Psoas muscle (tissue), 7 donors: ENCODE measurements at regions not wholly inside any gene's neighbourhood (a gene's known extent, or its start where the extent isn't known, plus 50 kb on each side); places are given as distances from the start of the nearest gene placed in this dataset.

Source experiments
- ATAC-seq, 4 donors: fragments of 200-7000 bp; cut with Tn5 transposase; one replicate each; pipeline ENCODE4 v1.9.1; 2020; ENCODE audit warnings: moderate library complexity in 3 of 4, mild to moderate bottlenecking in 2 of 4
- DNase-seq, 2 donors: peaks; one replicate each; pipeline ENCODE4 v3.0.0-alpha.2; 2020
- H3K27ac ChIP-seq: fragments of 200-600 bp; one replicate; pipeline ENCODE4 v1.8.0; 2022
- H3K27me3 ChIP-seq, 3 donors: fragments of 200-600 bp in 1 of 3; one replicate each; pipeline versions ENCODE4 v1.6.1 to v1.8.0; 2013 to 2022; ENCODE audit warnings: low read length in 2 of 3, mild to moderate bottlenecking in 2 of 3, moderate library complexity in 1 of 3; ENCODE audit not compliant: insufficient read depth in 3 of 3
- H3K36me3 ChIP-seq, 2 donors: fragments of 200-600 bp in 1 of 2; one replicate each; pipeline versions ENCODE4 v1.6.1 to v1.8.0; 2013 to 2022; ENCODE audit warnings: low read depth in 1 of 2, mild to moderate bottlenecking in 1 of 2, moderate library complexity in 1 of 2; ENCODE audit not compliant: insufficient read depth in 1 of 2
- H3K4me1 ChIP-seq: fragments of 200-600 bp; one replicate; pipeline ENCODE4 v1.8.0; 2022
- H3K4me3 ChIP-seq: fragments of 200-600 bp; one replicate; pipeline ENCODE4 v1.8.0; 2022; ENCODE audit warnings: mild to moderate bottlenecking
- H3K9me3 ChIP-seq: fragments of 200-600 bp; one replicate; pipeline ENCODE4 v1.8.0; 2022
- WGBS, 3 donors: extraction: QIAGEN DNeasy Blood & Tissue Kit; methylation state at CpG; one replicate each; pipeline versions ENCODE4 v1.1.6 to v1.1.7; 2013; 5-methylcytosine and 5-hydroxymethylcytosine counted together
- intact Hi-C, 2 donors: fragments of 100-400 bp; cut with DNase I; formaldehyde crosslinking; loops; one replicate each; pipeline versions ENCODE4 v1.11.0 to v1.14.2; 2022
- TF ChIP-seq, protein P1 (sequence below): fragments of 200-600 bp; IDR thresholded peaks from one replicate; pipeline ENCODE4 v1.8.0; 2022; ENCODE audit warnings: antibody characterized with exemption
- donor health status: healthy with polysubstance abuse.
- donor health status: DM: no; HTN: no; CAD: no; lungs with moderate emphysema.
- donor health status: Bipolar disorder and iron deficiency.
- donor health status: healthy.
- donor health status: DM: yes; HTN: yes; CAD: no.
- donor health status: DM: no; HTN: no; CAD: no.
- donor health status: DM: yes; HTN: yes; CAD: no.

- intact Hi-C loops = no loop called here
These were observed 844.3 kb upstream of the NR2F2 start for GRCh38 chr15:95486224-95486623.

GRCh38 chr15:95489103-95489502 lies 841.4 kb upstream of the NR2F2 start:
- ATAC-seq = no peak
- intact Hi-C loops = no loop called here
- H3K9me3 ChIP-seq = peaks cover 17% of the 10 kb centered on the region

More at GRCh38 chr15:95486224-95486623, 844.3 kb upstream of the NR2F2 start:
- peaks cover 20% of the 10 kb centered on the region for H3K9me3 ChIP-seq
- H3K4me3 ChIP-seq = no peak overlapping the region
- no peaks in the 10 kb centered on the region for H3K27me3 ChIP-seq
- no peaks in the 10 kb centered on the region for H3K36me3 ChIP-seq
- WGBS, 3 donors = 83 to 92% (median 87%) methylated on average over 5 of the region's 5 CpGs
- DNase-seq (no peak), ATAC-seq (no peak)
- TF ChIP-seq, protein P1, sequence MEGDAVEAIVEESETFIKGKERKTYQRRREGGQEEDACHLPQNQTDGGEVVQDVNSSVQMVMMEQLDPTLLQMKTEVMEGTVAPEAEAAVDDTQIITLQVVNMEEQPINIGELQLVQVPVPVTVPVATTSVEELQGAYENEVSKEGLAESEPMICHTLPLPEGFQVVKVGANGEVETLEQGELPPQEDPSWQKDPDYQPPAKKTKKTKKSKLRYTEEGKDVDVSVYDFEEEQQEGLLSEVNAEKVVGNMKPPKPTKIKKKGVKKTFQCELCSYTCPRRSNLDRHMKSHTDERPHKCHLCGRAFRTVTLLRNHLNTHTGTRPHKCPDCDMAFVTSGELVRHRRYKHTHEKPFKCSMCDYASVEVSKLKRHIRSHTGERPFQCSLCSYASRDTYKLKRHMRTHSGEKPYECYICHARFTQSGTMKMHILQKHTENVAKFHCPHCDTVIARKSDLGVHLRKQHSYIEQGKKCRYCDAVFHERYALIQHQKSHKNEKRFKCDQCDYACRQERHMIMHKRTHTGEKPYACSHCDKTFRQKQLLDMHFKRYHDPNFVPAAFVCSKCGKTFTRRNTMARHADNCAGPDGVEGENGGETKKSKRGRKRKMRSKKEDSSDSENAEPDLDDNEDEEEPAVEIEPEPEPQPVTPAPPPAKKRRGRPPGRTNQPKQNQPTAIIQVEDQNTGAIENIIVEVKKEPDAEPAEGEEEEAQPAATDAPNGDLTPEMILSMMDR = no peak
- no peaks in the 10 kb centered on the region for H3K4me1 ChIP-seq
- H3K27ac ChIP-seq = no peak overlapping the region

GRCh38 chr15:95492388-95493070 lies 838.0 kb upstream of the NR2F2 start:
- Histone ChIP-seq H3K36me3 (no peaks in the 10 kb centered on the region), H3K27me3 (peaks cover 0 to 4% (median 1%) of the 10 kb centered on the region in 3 donors), H3K4me1 (no peaks in the 10 kb centered on the region), H3K4me3 (no peak overlapping the region), H3K9me3 (no peaks in the 10 kb centered on the region), H3K27ac (no peak overlapping the region)
- intact Hi-C loops = no loop called here
- 76 to 85% (median 82%) methylated on average over 5 of the region's 5 CpGs for WGBS, 3 donors
- no peak for DNase-seq
- TF ChIP-seq, protein P1 = no peak
- ATAC-seq = no peak

More at GRCh38 chr15:95489103-95489502, 841.4 kb upstream of the NR2F2 start:
- DNase-seq = no peak
- no peak overlapping the region for H3K4me3 ChIP-seq
- H3K36me3 ChIP-seq = no peaks in the 10 kb centered on the region
- H3K4me1 ChIP-seq = no peaks in the 10 kb centered on the region
- TF ChIP-seq, protein P1 = no peak
- peaks cover 0 to 1% (median 1%) of the 10 kb centered on the region in 3 donors for H3K27me3 ChIP-seq
- WGBS, 3 donors = 91 to 92% (median 91%) methylated on average over 5 of the region's 5 CpGs
- H3K27ac ChIP-seq = no peak overlapping the region

GRCh38 chr15:95494971-95495541 lies 835.4 kb upstream of the NR2F2 start:
- DNase-seq (peak in 1 of 2 donors; percentile 39), ATAC-seq (no peak)
- H3K36me3 ChIP-seq = no peaks in the 10 kb centered on the region
- no peaks in the 10 kb centered on the region for H3K9me3 ChIP-seq
- H3K27me3 ChIP-seq = peaks cover 0 to 4% (median 1%) of the 10 kb centered on the region in 3 donors
- 60 to 66% (median 63%) methylated on average over 19 of the region's 19 CpGs for WGBS, 3 donors
- no peak overlapping the region for H3K27ac ChIP-seq
- intact Hi-C loops = no loop called here
- TF ChIP-seq, protein P1 = no peak
- H3K4me1 ChIP-seq = no peaks in the 10 kb centered on the region
- H3K4me3 ChIP-seq = no peak overlapping the region
